ENCODE measurements at regions not wholly inside any gene's neighbourhood (a gene's known extent, or its start where the extent isn't known, plus 50 kb on each side); places are given as distances from the start of the nearest gene placed in this dataset.
"Not testable (repeated sequence)": the region's sequence is repeated elsewhere in the genome, so short reads cannot be mapped to it uniquely, and the experiment has no call there.

GRCh38 chr10:25874402-25874801, 59.6 kb upstream of the MYO3A start:
- TF ChIP-seq POLR2A, POLR2AphosphoS5 (IDR thresholded peaks at IDR 0.05): not testable (repeated sequence)
- TF ChIP-seq, protein P1, sequence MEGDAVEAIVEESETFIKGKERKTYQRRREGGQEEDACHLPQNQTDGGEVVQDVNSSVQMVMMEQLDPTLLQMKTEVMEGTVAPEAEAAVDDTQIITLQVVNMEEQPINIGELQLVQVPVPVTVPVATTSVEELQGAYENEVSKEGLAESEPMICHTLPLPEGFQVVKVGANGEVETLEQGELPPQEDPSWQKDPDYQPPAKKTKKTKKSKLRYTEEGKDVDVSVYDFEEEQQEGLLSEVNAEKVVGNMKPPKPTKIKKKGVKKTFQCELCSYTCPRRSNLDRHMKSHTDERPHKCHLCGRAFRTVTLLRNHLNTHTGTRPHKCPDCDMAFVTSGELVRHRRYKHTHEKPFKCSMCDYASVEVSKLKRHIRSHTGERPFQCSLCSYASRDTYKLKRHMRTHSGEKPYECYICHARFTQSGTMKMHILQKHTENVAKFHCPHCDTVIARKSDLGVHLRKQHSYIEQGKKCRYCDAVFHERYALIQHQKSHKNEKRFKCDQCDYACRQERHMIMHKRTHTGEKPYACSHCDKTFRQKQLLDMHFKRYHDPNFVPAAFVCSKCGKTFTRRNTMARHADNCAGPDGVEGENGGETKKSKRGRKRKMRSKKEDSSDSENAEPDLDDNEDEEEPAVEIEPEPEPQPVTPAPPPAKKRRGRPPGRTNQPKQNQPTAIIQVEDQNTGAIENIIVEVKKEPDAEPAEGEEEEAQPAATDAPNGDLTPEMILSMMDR (IDR thresholded peaks at IDR 0.05): not testable (repeated sequence)

Data from breast epithelium (tissue), 3 donors.